PC-9 (cell line): ENCODE measurements at regions not wholly inside any gene's neighbourhood (a gene's known extent, or its start where the extent isn't known, plus 50 kb on each side); places are given as distances from the start of the nearest gene placed in this dataset.

ENCODE experiments used
- CTCF ChIP-seq: fragments of 200-600 bp; sonication (generic); conservative IDR thresholded peaks from 2 replicates; pipeline ENCODE4 v1.6.1; 2017; ENCODE audit warnings: mixed run types, antibody characterized with exemption, mild to moderate bottlenecking, moderate library complexity
- EZH2 ChIP-seq: fragments of 200-600 bp; sonication (generic); IDR thresholded peaks from 2 replicates; pipeline ENCODE4 v1.8.0; 2017; ENCODE audit warnings: antibody characterized with exemption, low read depth

DNA sequence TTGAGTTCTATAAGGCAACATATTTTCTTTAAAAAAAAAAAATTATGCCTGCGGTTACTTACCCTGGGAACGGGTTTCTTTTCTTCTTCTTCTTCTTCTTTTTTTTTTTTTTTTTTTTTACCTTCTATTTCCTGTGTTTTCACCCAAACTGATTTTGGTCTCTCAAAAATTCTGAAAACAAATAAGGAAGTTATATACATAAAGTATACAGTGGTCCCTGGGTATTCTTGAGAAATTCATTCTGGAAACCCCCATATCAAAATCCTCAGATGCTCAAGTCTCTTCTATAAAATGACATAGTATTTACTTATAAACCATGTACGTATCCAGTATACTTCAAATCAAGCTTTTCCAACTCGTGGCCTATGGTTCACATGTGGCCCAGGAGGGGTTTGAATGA lies 326.7 kb downstream of the MAT2B start:
- TF ChIP-seq EZH2 (no peak), CTCF (no peak)
